ENCODE measurements at regions not wholly inside any gene's neighbourhood (a gene's known extent, or its start where the extent isn't known, plus 50 kb on each side); places are given as distances from the start of the nearest gene placed in this dataset.

GRCh38 chr3:55313666-55314065 lies 173.4 kb downstream of the WNT5A start:
- DNase-seq: no peak
- Histone ChIP-seq H3K27ac (no peak overlapping the region), H3K27me3 (no peaks in the 10 kb centered on the region), H3K9me3 (no peaks in the 10 kb centered on the region), H3K4me1 (no peaks in the 10 kb centered on the region), H3K4me3 (no peak overlapping the region), H3K36me3 (no peaks in the 10 kb centered on the region), H3K9ac (ENCODE audit: low read depth in 2 of 2, low read length in 2 of 2) (no peak overlapping the region)
- TF ChIP-seq, protein P1, sequence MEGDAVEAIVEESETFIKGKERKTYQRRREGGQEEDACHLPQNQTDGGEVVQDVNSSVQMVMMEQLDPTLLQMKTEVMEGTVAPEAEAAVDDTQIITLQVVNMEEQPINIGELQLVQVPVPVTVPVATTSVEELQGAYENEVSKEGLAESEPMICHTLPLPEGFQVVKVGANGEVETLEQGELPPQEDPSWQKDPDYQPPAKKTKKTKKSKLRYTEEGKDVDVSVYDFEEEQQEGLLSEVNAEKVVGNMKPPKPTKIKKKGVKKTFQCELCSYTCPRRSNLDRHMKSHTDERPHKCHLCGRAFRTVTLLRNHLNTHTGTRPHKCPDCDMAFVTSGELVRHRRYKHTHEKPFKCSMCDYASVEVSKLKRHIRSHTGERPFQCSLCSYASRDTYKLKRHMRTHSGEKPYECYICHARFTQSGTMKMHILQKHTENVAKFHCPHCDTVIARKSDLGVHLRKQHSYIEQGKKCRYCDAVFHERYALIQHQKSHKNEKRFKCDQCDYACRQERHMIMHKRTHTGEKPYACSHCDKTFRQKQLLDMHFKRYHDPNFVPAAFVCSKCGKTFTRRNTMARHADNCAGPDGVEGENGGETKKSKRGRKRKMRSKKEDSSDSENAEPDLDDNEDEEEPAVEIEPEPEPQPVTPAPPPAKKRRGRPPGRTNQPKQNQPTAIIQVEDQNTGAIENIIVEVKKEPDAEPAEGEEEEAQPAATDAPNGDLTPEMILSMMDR (IDR thresholded peaks at IDR 0.05): no peak
- intact Hi-C loops (cut with DNase I): no loop called here

DNA sequence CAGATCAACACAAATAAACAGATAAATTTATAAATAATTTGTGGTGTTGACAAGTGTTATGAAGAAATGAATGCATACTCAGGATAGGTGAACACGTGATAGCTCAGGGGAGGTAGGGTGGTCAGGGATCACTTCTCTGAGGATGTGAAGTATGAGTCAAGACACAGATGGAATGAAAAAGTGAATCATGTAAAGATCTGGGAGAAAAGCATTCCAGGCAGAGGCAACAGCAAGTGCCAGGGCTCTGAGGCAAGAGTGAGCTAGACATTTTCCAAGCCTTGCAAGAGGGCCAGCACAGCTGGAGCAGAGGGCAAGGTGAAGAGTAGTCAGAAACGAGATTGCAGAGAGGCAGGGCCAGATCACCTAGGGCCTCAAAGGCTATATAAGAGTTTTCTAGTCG lies 177.8 kb downstream of the WNT5A start:
- no peak for DNase-seq
- Histone ChIP-seq H3K36me3 (no peaks in the 10 kb centered on the region), H3K27ac (no peak overlapping the region), H3K9ac (ENCODE audit: low read depth in 2 of 2, low read length in 2 of 2) (no peak overlapping the region), H3K4me3 (no peak overlapping the region), H3K4me1 (no peaks in the 10 kb centered on the region), H3K27me3 (no peaks in the 10 kb centered on the region), H3K9me3 (no peaks in the 10 kb centered on the region)
- intact Hi-C loops (cut with DNase I): no loop called here
- TF ChIP-seq, protein P1 (IDR thresholded peaks at IDR 0.05): no peak

DNA sequence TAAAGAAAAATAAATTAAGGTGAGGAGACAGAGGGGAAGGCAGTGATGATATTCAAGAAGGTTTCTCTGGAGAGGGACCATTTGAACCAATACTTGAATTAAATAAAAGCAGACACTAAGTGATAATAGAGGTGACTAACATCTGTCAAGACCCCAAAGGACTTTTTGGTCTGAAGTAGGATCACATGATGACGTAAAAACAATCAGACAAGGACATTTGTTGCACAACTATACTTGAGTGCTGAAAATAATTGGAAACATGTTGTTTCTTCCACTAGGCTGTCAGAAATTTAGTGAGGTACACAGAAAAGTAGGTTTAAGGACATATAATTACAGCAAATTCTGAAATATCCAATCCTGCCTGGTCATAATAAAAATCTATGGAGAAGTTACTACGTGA lies 179.5 kb downstream of the WNT5A start:
- intact Hi-C loops (cut with DNase I): no loop called here
- TF ChIP-seq, protein P1 (IDR thresholded peaks at IDR 0.05): no peak
- no peak overlapping the region for H3K4me3 ChIP-seq
- no peaks in the 10 kb centered on the region for H3K9me3 ChIP-seq
- no peaks in the 10 kb centered on the region for H3K36me3 ChIP-seq
- no peak for DNase-seq
- no peak overlapping the region for H3K9ac ChIP-seq (ENCODE audit: low read depth in 2 of 2, low read length in 2 of 2)
- no peak overlapping the region for H3K27ac ChIP-seq
- H3K4me1 ChIP-seq: no peaks in the 10 kb centered on the region
- no peaks in the 10 kb centered on the region for H3K27me3 ChIP-seq

DNA sequence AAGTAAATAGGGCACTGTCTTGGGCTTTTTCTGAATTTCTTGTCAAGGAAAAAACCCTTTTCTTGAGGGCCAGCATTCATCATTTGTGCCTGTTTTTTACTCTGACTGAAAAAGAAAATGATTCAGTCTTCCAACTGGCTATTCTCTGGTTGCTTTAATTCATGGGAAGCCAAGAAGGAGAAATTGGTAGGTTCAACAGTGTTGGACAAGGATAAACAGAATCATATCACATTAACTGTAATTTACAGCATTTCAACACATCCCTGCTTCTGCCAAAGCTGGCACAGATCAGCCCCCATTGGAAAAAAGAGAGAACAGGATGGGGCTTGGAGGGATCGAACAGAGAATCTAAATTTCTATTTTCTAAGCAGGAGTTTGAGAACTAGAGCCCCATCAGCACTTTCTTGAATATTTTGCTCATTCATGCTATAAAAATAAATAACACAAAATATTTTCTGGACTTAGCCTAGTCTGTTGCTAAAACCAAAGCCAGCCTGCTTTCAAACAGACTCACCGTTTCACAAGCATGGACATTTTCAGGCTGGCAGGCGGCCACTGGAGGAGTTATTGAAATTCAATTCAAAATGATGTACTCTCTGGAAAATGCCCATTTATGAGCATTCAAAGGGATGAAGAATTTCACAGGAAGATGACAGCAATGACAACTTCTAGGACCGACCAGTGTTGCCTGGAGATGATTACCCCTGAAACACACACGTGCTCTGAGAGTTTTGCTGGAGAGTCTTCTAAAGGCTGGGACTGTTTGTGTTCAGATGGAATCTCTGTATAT lies 181.2 kb downstream of the WNT5A start:
- intact Hi-C loops (cut with DNase I): no loop called here
- Histone ChIP-seq H3K4me3 (no peak overlapping the region), H3K9me3 (no peaks in the 10 kb centered on the region), H3K27ac (no peak overlapping the region), H3K27me3 (no peaks in the 10 kb centered on the region), H3K9ac (ENCODE audit: low read depth in 2 of 2, low read length in 2 of 2) (no peak overlapping the region), H3K4me1 (no peaks in the 10 kb centered on the region), H3K36me3 (no peaks in the 10 kb centered on the region)
- DNase-seq: no peak
- TF ChIP-seq, protein P1 (IDR thresholded peaks at IDR 0.05): no peak

DNA sequence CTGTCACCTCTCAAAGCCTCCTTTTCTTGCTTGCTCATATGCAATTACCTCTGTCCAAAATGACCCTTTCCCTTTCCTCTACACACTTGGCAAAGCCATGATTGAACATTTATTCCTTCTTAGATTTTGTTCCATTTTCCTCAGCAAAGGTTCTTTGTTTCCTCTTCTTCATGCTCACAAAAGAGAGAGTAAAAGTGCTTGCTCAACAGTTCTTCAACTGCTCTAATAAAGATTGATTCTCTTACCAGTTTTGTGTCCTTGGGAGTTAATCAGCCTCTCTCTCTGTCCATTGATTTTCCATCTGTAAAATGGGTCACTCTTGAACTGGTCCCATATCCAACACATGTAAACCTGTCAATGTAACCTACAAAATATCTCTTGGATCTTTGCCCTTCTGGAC lies 186.4 kb downstream of the WNT5A start:
- Histone ChIP-seq H3K4me3 (no peak overlapping the region), H3K27ac (no peak overlapping the region), H3K27me3 (no peaks in the 10 kb centered on the region), H3K36me3 (no peaks in the 10 kb centered on the region), H3K9ac (ENCODE audit: low read depth in 2 of 2, low read length in 2 of 2) (no peak overlapping the region), H3K9me3 (no peaks in the 10 kb centered on the region), H3K4me1 (no peaks in the 10 kb centered on the region)
- intact Hi-C loops (cut with DNase I): no loop called here
- no peak for DNase-seq
- TF ChIP-seq, protein P1 (IDR thresholded peaks at IDR 0.05): no peak

Data from colonic mucosa (tissue), 4 donors.